Astrocyte (in vitro differentiated cells and primary cell): ENCODE measurements at regions not wholly inside any gene's neighbourhood (a gene's known extent, or its start where the extent isn't known, plus 50 kb on each side); places are given as distances from the start of the nearest gene placed in this dataset.

ENCODE experiments used
- CTCF ChIP-seq: IDR thresholded peaks from 2 replicates; pipeline ENCODE4 v1.5.1; 2011; ENCODE audit warnings: low read depth, mild to moderate bottlenecking, inconsistent platforms, low read length, moderate library complexity; ENCODE audit not compliant: insufficient read depth
- EZH2 ChIP-seq: IDR thresholded peaks from 2 replicates; pipeline ENCODE4 v1.6.1; 2012; ENCODE audit warnings: mild to moderate bottlenecking, low read length, inconsistent platforms; ENCODE audit not compliant: insufficient read depth

- no peak for TF ChIP-seq CTCF
- no peak for TF ChIP-seq EZH2
Observed at GRCh38 chr12:92326877-92327276, 181.2 kb upstream of the BTG1 start.
